SIG-M5 treated with dmso at 0.1 percent for 504 hours (cell line): ENCODE measurements at regions not wholly inside any gene's neighbourhood (a gene's known extent, or its start where the extent isn't known, plus 50 kb on each side); places are given as distances from the start of the nearest gene placed in this dataset.

Experiments
- DNase-seq: peaks from one replicate; lab custom pipeline; 2025; ENCODE audit not compliant: unreplicated experiment; lab: John Stamatoyannopoulos, UW

GRCh38 chr14:99072956-99073355 lies 199.0 kb downstream of the BCL11B start:
- no peak for DNase-seq

- DNase-seq: no peak
Observed at GRCh38 chr14:99073431-99073830, 198.6 kb downstream of the BCL11B start.

GRCh38 chr14:99075061-99075460 lies 196.9 kb downstream of the BCL11B start:
- peak; percentile 85 for DNase-seq

- DNase-seq: peak; percentile 88
Observed at GRCh38 chr14:99075771-99076375, 196.1 kb downstream of the BCL11B start.

- DNase-seq: peak; percentile 90
Observed at GRCh38 chr14:99077076-99077843, 194.7 kb downstream of the BCL11B start.

GRCh38 chr14:99077844-99078236 lies 194.2 kb downstream of the BCL11B start:
- DNase-seq: no peak

- no peak for DNase-seq
Observed at GRCh38 chr14:99078426-99078825, 193.6 kb downstream of the BCL11B start.

- no peak for DNase-seq
Observed at GRCh38 chr14:99079061-99079727, 192.8 kb downstream of the BCL11B start.

GRCh38 chr14:99080306-99080705 lies 191.7 kb downstream of the BCL11B start:
- no peak for DNase-seq

- no peak for DNase-seq
Observed at GRCh38 chr14:99081156-99081765, 190.7 kb downstream of the BCL11B start.

- DNase-seq: no peak
Observed at GRCh38 chr14:99081880-99082279, 190.1 kb downstream of the BCL11B start.

- DNase-seq: no peak
Observed at GRCh38 chr14:99093532-99094517, 178.2 kb downstream of the BCL11B start.

GRCh38 chr14:99094901-99095300 lies 177.1 kb downstream of the BCL11B start:
- no peak for DNase-seq

GRCh38 chr14:99095369-99095768 lies 176.6 kb downstream of the BCL11B start:
- no peak for DNase-seq

GRCh38 chr14:99098199-99098598 lies 173.8 kb downstream of the BCL11B start:
- DNase-seq: no peak

GRCh38 chr14:99099051-99099787 lies 172.8 kb downstream of the BCL11B start:
- DNase-seq: no peak

GRCh38 chr14:99100497-99101270 lies 171.3 kb downstream of the BCL11B start:
- no peak for DNase-seq

GRCh38 chr14:99101855-99102461 lies 170.0 kb downstream of the BCL11B start:
- no peak for DNase-seq
